ENCODE measurements at regions not wholly inside any gene's neighbourhood (a gene's known extent, or its start where the extent isn't known, plus 50 kb on each side); places are given as distances from the start of the nearest gene placed in this dataset.

DNA sequence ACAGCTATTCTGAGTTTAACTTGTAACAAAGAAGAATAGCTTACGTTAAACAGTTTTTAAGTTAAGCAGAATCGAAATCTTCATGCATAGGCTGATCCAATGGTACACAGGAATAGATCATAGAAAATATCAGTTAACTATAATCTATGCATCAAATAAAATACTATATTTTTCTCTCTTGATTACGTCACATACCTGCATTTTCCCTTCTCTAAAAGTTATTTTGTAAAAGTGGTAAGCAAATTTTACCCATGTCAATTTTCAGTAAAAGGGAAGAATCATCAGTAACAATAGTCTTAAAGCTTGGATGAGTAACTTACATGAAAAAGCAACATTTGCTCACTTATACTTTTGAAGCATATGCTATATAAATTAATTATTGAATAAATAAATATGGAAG is 692.4 kb downstream of the FAT4 start:
- H3K4me1 ChIP-seq (ENCODE audit: control insufficient read depth in 2 of 2, insufficient read depth in 2 of 2, low read length in 2 of 2), result no peaks in the 10 kb centered on the region
- no peak overlapping the region for H3K27ac ChIP-seq (ENCODE audit: low read depth in 1 of 2, low read length in 1 of 2)
- no peaks in the 10 kb centered on the region for H3K36me3 ChIP-seq (ENCODE audit: control insufficient read depth in 2 of 2, insufficient read depth in 2 of 2, low read length in 1 of 2)
- no peaks in the 10 kb centered on the region for H3K9me3 ChIP-seq (ENCODE audit: control insufficient read depth in 2 of 2, insufficient read depth in 1 of 2, low read length in 1 of 2)
- no peak for DNase-seq (ENCODE audit: low read depth in 6 of 9, low spot score in 9 of 9)
- H3K4me3 ChIP-seq (ENCODE audit: low read length in 2 of 2), result no peak overlapping the region
- WGBS, result 93% methylated on average over 3 of the region's 3 CpGs
- H3K27me3 ChIP-seq (ENCODE audit: control insufficient read depth in 2 of 2, insufficient read depth in 1 of 2, low read length in 1 of 2), result no peaks in the 10 kb centered on the region

DNA sequence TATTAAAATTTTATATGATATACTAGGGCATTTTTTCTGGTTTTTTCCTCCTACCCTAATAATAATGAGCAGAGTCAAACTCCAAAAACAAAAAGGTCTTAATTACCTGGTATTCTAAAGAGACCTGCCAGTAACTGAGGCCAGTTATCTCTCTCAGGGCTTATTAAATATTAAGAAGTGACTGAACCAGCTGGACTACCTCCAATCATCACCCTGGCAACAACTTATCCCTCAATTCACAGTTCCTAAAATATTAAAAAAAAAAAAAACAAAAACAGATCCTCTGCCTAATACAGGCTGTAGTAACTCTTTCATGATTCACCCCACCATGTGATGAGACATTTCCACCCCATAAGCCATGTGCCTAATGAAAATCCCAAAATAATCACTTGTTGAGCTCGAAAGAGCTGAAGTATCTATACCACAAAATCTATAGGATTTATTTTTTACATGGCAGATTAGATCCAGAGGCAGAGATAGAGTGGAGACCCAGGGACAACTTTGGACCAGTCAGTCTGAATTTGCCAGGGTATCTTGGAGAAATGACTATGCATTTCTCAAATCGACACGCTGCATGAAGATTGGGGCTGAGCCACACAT is 698.0 kb downstream of the FAT4 start:
- Histone ChIP-seq H3K9me3 (ENCODE audit: control insufficient read depth in 2 of 2, insufficient read depth in 1 of 2, low read length in 1 of 2) (no peaks in the 10 kb centered on the region), H3K36me3 (ENCODE audit: control insufficient read depth in 2 of 2, insufficient read depth in 2 of 2, low read length in 1 of 2) (no peaks in the 10 kb centered on the region), H3K27me3 (ENCODE audit: control insufficient read depth in 2 of 2, insufficient read depth in 1 of 2, low read length in 1 of 2) (no peaks in the 10 kb centered on the region), H3K4me1 (ENCODE audit: control insufficient read depth in 2 of 2, insufficient read depth in 2 of 2, low read length in 2 of 2) (no peaks in the 10 kb centered on the region), H3K4me3 (ENCODE audit: low read length in 2 of 2) (no peak overlapping the region), H3K27ac (ENCODE audit: low read depth in 1 of 2, low read length in 1 of 2) (no peak overlapping the region)
- DNase-seq (ENCODE audit: low read depth in 6 of 9, low spot score in 9 of 9), result no peak
- WGBS, result 92% methylated on average over 3 of the region's 3 CpGs

DNA sequence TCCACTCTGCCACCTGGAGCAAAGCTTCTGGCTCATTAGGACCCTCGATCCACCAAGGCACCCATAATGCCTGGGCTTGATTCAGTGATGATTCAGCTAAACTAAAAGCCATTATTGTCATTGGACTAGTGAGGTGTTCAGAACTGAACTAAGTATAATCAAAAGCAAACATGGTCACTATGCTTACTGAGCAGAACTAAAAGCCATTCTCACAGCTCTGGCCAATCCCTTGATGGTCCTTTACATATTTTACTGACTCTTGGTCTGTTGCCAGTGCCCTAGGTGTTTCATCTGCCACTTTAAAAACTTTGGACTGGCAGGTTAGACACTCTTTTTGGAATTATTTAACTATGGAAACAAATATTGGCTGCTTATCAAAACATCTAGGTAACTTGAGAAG is 703.5 kb downstream of the FAT4 start:
- Histone ChIP-seq H3K27me3 (ENCODE audit: control insufficient read depth in 2 of 2, insufficient read depth in 1 of 2, low read length in 1 of 2) (no peaks in the 10 kb centered on the region), H3K36me3 (ENCODE audit: control insufficient read depth in 2 of 2, insufficient read depth in 2 of 2, low read length in 1 of 2) (no peaks in the 10 kb centered on the region), H3K4me3 (ENCODE audit: low read length in 2 of 2) (no peak overlapping the region), H3K4me1 (ENCODE audit: control insufficient read depth in 2 of 2, insufficient read depth in 2 of 2, low read length in 2 of 2) (no peaks in the 10 kb centered on the region), H3K27ac (ENCODE audit: low read depth in 1 of 2, low read length in 1 of 2) (no peak overlapping the region), H3K9me3 (ENCODE audit: control insufficient read depth in 2 of 2, insufficient read depth in 1 of 2, low read length in 1 of 2) (no peaks in the 10 kb centered on the region)
- WGBS, result 83% methylated on average over 1 of the region's 1 CpG
- DNase-seq (ENCODE audit: low read depth in 6 of 9, low spot score in 9 of 9), result no peak

DNA sequence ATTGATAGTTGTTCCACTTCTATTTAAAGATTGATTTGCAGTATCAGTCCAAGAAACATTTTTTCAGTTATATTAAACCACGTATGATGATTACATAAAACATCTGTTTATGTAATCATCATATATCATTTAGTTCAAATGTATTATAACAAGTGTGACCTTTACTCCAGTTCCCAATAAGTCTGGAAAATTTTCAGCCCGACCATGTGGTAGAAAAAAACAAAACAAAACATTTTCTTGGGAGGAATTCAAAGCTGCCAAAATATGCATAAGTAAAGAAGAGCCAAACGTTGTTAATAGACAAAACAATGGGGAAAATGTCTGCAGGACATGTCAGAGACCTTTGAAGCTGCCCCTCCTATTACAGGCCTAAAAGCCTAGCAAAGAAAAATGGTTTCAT is 709.1 kb downstream of the FAT4 start:
- no peaks in the 10 kb centered on the region for H3K27me3 ChIP-seq (ENCODE audit: control insufficient read depth in 2 of 2, insufficient read depth in 1 of 2, low read length in 1 of 2)
- no peak overlapping the region for H3K27ac ChIP-seq (ENCODE audit: low read depth in 1 of 2, low read length in 1 of 2)
- DNase-seq (ENCODE audit: low read depth in 6 of 9, low spot score in 9 of 9), result no peak
- H3K4me1 ChIP-seq (ENCODE audit: control insufficient read depth in 2 of 2, insufficient read depth in 2 of 2, low read length in 2 of 2), result no peaks in the 10 kb centered on the region
- no peak overlapping the region for H3K4me3 ChIP-seq (ENCODE audit: low read length in 2 of 2)
- 81% methylated on average over 3 of the region's 3 CpGs for WGBS
- H3K9me3 ChIP-seq (ENCODE audit: control insufficient read depth in 2 of 2, insufficient read depth in 1 of 2, low read length in 1 of 2), result peaks cover 0 to 2% of the 10 kb centered on the region in 2 donors
- H3K36me3 ChIP-seq (ENCODE audit: control insufficient read depth in 2 of 2, insufficient read depth in 2 of 2, low read length in 1 of 2), result no peaks in the 10 kb centered on the region

DNA sequence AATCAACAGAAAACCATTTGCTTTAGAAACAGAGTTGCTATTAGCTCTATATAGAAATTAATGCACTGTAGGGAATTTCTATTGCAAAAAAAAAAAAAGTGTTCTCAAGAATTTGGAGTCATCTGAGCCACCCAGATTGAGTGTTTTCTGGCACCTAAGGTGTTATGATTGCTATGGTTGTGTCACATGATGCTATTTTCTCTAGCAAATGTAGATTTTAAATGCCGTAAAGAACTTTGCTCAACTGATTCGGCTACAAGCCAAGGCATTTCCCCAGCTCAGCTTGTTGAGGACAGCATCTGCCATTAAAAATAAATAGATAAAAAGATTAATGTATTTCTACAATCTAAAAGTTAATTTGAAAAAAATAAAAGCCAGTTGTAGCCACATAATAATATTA is 712.8 kb downstream of the FAT4 start:
- Histone ChIP-seq H3K27ac (ENCODE audit: low read depth in 1 of 2, low read length in 1 of 2) (no peak overlapping the region), H3K4me1 (ENCODE audit: control insufficient read depth in 2 of 2, insufficient read depth in 2 of 2, low read length in 2 of 2) (no peaks in the 10 kb centered on the region), H3K36me3 (ENCODE audit: control insufficient read depth in 2 of 2, insufficient read depth in 2 of 2, low read length in 1 of 2) (no peaks in the 10 kb centered on the region), H3K9me3 (ENCODE audit: control insufficient read depth in 2 of 2, insufficient read depth in 1 of 2, low read length in 1 of 2) (peaks cover 0 to 2% of the 10 kb centered on the region in 2 donors), H3K27me3 (ENCODE audit: control insufficient read depth in 2 of 2, insufficient read depth in 1 of 2, low read length in 1 of 2) (no peaks in the 10 kb centered on the region), H3K4me3 (ENCODE audit: low read length in 2 of 2) (no peak overlapping the region)
- peak in 1 of 9 donors; percentile 3 for DNase-seq (ENCODE audit: low read depth in 6 of 9, low spot score in 9 of 9)
- 45% methylated on average over 2 of the region's 2 CpGs for WGBS

DNA sequence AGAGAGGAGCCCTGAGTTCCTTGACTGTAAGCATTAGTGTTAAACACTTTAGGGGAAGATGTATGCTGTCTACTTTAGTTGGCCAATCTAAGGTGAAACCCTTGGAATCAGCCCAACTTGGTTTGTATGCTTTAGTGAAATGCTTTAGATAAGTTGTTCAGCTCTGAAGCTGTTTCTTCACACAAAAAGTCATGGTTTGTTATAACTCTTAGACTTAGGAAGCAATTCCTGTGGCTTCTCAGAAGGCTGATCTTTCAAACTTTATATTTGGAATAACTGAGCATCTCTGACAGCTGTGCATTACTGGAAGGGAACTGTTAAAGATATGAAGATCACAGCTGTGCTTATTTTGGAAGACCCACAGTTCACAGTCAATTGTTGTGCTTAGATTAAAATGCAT is 714.1 kb downstream of the FAT4 start:
- Histone ChIP-seq H3K27ac (ENCODE audit: low read depth in 1 of 2, low read length in 1 of 2) (no peak overlapping the region), H3K27me3 (ENCODE audit: control insufficient read depth in 2 of 2, insufficient read depth in 1 of 2, low read length in 1 of 2) (no peaks in the 10 kb centered on the region), H3K4me3 (ENCODE audit: low read length in 2 of 2) (no peak overlapping the region), H3K9me3 (ENCODE audit: control insufficient read depth in 2 of 2, insufficient read depth in 1 of 2, low read length in 1 of 2) (peaks cover 0 to 2% of the 10 kb centered on the region in 2 donors), H3K36me3 (ENCODE audit: control insufficient read depth in 2 of 2, insufficient read depth in 2 of 2, low read length in 1 of 2) (no peaks in the 10 kb centered on the region), H3K4me1 (ENCODE audit: control insufficient read depth in 2 of 2, insufficient read depth in 2 of 2, low read length in 2 of 2) (no peaks in the 10 kb centered on the region)
- DNase-seq (ENCODE audit: low read depth in 6 of 9, low spot score in 9 of 9), result peak in 1 of 9 donors; percentile 1

DNA sequence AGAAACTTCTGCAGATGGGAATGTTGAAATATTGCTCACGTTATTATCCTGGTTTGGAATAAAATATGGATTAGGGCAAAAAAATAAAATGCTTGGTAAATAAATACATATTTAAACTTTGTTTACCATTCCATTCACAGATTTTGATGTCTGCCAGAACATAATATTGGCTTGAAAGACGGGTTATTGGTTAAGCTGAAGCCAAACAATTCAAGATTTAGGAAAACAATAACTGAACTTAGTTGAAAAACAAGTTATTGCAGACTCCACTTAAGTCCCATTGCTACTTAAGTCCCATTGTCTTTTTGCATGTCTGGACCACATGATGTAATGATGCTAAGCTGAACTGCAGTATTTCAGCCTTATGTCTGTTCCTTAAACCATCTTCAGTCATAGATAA is 722.5 kb downstream of the FAT4 start:
- H3K4me3 ChIP-seq (ENCODE audit: low read length in 2 of 2), result no peak overlapping the region
- DNase-seq (ENCODE audit: low read depth in 6 of 9, low spot score in 9 of 9), result no peak
- H3K36me3 ChIP-seq (ENCODE audit: control insufficient read depth in 2 of 2, insufficient read depth in 2 of 2, low read length in 1 of 2), result no peaks in the 10 kb centered on the region
- WGBS, result 83% methylated on average over 2 of the region's 2 CpGs
- no peaks in the 10 kb centered on the region for H3K9me3 ChIP-seq (ENCODE audit: control insufficient read depth in 2 of 2, insufficient read depth in 1 of 2, low read length in 1 of 2)
- H3K27me3 ChIP-seq (ENCODE audit: control insufficient read depth in 2 of 2, insufficient read depth in 1 of 2, low read length in 1 of 2), result no peaks in the 10 kb centered on the region
- no peak overlapping the region for H3K27ac ChIP-seq (ENCODE audit: low read depth in 1 of 2, low read length in 1 of 2)
- no peaks in the 10 kb centered on the region for H3K4me1 ChIP-seq (ENCODE audit: control insufficient read depth in 2 of 2, insufficient read depth in 2 of 2, low read length in 2 of 2)

DNA sequence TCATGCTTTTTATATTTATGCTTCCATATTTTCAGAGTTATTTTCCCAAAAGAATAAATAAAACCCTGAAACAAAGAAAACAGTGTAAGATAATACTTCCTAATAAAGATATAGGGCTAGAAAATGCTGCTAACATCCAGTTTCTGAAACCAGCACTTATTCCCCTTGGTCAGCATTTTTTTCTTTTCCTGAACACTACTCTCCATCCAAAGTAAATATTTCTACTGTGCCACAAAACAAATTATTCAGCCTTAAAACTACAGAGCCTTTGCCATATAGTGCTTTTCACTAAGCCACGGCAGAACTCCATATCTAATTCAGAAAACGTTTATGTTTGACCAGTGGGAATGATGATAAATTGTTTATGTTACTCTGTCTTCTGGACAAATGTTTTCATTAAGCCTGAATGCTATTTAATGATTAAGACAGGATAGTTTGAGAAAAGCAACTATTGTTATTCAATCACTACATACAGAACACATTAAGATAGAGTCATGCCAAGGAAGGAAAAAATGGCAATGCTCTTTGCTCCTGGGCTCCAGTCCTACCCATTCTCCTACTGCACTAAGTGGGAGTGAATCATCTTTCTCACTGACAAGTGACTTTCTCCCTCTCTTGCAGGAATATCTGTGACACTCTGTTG is 723.9 kb downstream of the FAT4 start:
- Histone ChIP-seq H3K36me3 (ENCODE audit: control insufficient read depth in 2 of 2, insufficient read depth in 2 of 2, low read length in 1 of 2) (no peaks in the 10 kb centered on the region), H3K4me1 (ENCODE audit: control insufficient read depth in 2 of 2, insufficient read depth in 2 of 2, low read length in 2 of 2) (no peaks in the 10 kb centered on the region), H3K9me3 (ENCODE audit: control insufficient read depth in 2 of 2, insufficient read depth in 1 of 2, low read length in 1 of 2) (no peaks in the 10 kb centered on the region), H3K4me3 (ENCODE audit: low read length in 2 of 2) (no peak overlapping the region), H3K27me3 (ENCODE audit: control insufficient read depth in 2 of 2, insufficient read depth in 1 of 2, low read length in 1 of 2) (no peaks in the 10 kb centered on the region), H3K27ac (ENCODE audit: low read depth in 1 of 2, low read length in 1 of 2) (no peak overlapping the region)
- WGBS, result 83% methylated on average over 2 of the region's 2 CpGs
- DNase-seq (ENCODE audit: low read depth in 6 of 9, low spot score in 9 of 9), result no peak

DNA sequence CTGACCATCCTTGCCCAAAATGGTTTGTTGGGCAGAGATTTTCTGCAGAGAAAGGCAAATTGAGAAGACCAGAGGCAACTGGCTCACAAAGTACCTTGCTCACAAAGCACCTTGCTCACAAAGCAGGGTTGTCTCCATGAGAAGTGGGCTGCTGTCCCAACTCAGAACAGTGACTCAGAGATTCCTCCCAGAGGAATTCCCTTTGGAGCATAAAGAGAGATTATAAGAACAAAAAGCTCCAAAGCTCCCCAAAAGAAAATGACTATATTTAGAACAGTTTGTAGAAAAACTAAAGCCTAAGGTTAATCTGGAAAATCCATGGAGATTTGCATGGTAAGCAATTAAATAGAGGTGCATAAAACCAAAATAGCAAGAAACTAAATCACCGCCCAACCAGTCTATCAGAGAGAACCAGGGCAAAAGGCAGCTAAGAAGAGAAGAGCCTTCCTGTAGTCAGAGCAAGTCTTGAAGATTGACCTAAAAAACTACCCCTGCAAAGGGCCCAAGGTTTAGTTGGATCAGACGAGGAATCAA is 731.4 kb downstream of the FAT4 start:
- Histone ChIP-seq H3K9me3 (ENCODE audit: control insufficient read depth in 2 of 2, insufficient read depth in 1 of 2, low read length in 1 of 2) (no peaks in the 10 kb centered on the region), H3K27me3 (ENCODE audit: control insufficient read depth in 2 of 2, insufficient read depth in 1 of 2, low read length in 1 of 2) (no peaks in the 10 kb centered on the region), H3K4me3 (ENCODE audit: low read length in 2 of 2) (no peak overlapping the region), H3K36me3 (ENCODE audit: control insufficient read depth in 2 of 2, insufficient read depth in 2 of 2, low read length in 1 of 2) (no peaks in the 10 kb centered on the region), H3K4me1 (ENCODE audit: control insufficient read depth in 2 of 2, insufficient read depth in 2 of 2, low read length in 2 of 2) (no peaks in the 10 kb centered on the region), H3K27ac (ENCODE audit: low read depth in 1 of 2, low read length in 1 of 2) (no peak overlapping the region)
- no peak for DNase-seq (ENCODE audit: low read depth in 6 of 9, low spot score in 9 of 9)
- 97% methylated on average over 2 of the region's 2 CpGs for WGBS
